Muscle layer of colon (tissue), 2 donors: ENCODE measurements at regions not wholly inside any gene's neighbourhood (a gene's known extent, or its start where the extent isn't known, plus 50 kb on each side); places are given as distances from the start of the nearest gene placed in this dataset.

Experiments used
- H3K27ac ChIP-seq: one replicate; pipeline ENCODE4 v1.7.0; 2013; ENCODE audit warnings: low read depth, mild to moderate bottlenecking, low read length, moderate library complexity
- H3K27me3 ChIP-seq, 2 donors: one replicate each; pipeline ENCODE4 v1.7.0; 2013; ENCODE audit warnings: low read length in 2 of 2, mild to moderate bottlenecking in 2 of 2; ENCODE audit not compliant: insufficient read depth in 2 of 2, control insufficient read depth in 1 of 2
- H3K36me3 ChIP-seq: one replicate; pipeline ENCODE4 v1.7.0; 2013; ENCODE audit warnings: mild to moderate bottlenecking, low read length; ENCODE audit not compliant: insufficient read depth
- H3K4me1 ChIP-seq: one replicate; pipeline ENCODE4 v1.7.0; 2013; ENCODE audit warnings: mild to moderate bottlenecking, low read length; ENCODE audit not compliant: insufficient read depth
- H3K4me3 ChIP-seq, 2 donors: one replicate each; pipeline ENCODE4 v1.7.0; 2013; ENCODE audit warnings: low read length in 2 of 2, low read depth in 1 of 2, mild to moderate bottlenecking in 1 of 2, moderate library complexity in 1 of 2
- H3K9ac ChIP-seq: one replicate; pipeline ENCODE4 v1.7.0; 2013; ENCODE audit warnings: low read length
- H3K9me3 ChIP-seq: one replicate; pipeline ENCODE4 v1.7.0; 2013; ENCODE audit warnings: mild to moderate bottlenecking, low read length
- donor health status: abdominal sarcoma.
- donor health status: Adenocarcinoma of cecum.

GRCh38 chr3:116930786-116931185 lies 221.2 kb downstream of the TUSC7 start:
- Histone ChIP-seq H3K4me3 (no peak overlapping the region), H3K27me3 (no peaks in the 10 kb centered on the region), H3K9me3 (no peaks in the 10 kb centered on the region), H3K36me3 (no peaks in the 10 kb centered on the region), H3K4me1 (no peaks in the 10 kb centered on the region), H3K27ac (no peak overlapping the region), H3K9ac (no peak overlapping the region)

- Histone ChIP-seq H3K9me3 (peaks cover 5% of the 10 kb centered on the region), H3K27ac (no peak overlapping the region), H3K27me3 (no peaks in the 10 kb centered on the region), H3K9ac (no peak overlapping the region), H3K4me1 (no peaks in the 10 kb centered on the region), H3K4me3 (no peak overlapping the region), H3K36me3 (no peaks in the 10 kb centered on the region)
Measured at GRCh38 chr3:116939091-116939490, 229.5 kb downstream of the TUSC7 start.

GRCh38 chr3:116939550-116939949 lies 230.0 kb downstream of the TUSC7 start:
- H3K9me3 ChIP-seq, result peaks cover 5% of the 10 kb centered on the region
- H3K27me3 ChIP-seq, result no peaks in the 10 kb centered on the region
- H3K4me1 ChIP-seq, result no peaks in the 10 kb centered on the region
- no peak overlapping the region for H3K27ac ChIP-seq
- no peaks in the 10 kb centered on the region for H3K36me3 ChIP-seq
- H3K4me3 ChIP-seq, result no peak overlapping the region
- H3K9ac ChIP-seq, result no peak overlapping the region

DNA sequence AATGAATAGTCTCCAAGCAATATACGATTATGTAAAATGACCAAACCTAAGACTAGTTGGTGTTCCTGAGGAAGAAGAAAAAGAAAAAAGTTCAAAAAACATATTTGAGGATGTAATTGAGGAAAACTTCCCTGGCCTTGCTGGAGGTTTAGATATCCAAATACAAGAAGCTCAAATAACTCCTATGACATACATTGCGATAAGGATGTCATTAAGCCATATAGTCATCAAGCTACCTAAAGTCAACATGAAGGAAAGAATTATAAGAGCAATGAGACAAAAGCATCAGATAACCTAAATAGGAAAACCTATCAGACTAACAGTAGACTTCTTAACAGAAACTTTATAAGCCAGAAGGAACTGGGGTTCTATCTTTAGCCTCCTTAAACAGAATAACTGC lies 231.1 kb downstream of the TUSC7 start:
- Histone ChIP-seq H3K27ac (no peak overlapping the region), H3K9me3 (peaks cover 5% of the 10 kb centered on the region), H3K27me3 (no peaks in the 10 kb centered on the region), H3K9ac (no peak overlapping the region), H3K4me1 (no peaks in the 10 kb centered on the region), H3K36me3 (no peaks in the 10 kb centered on the region), H3K4me3 (no peak overlapping the region)

GRCh38 chr3:116946376-116946775 lies 236.8 kb downstream of the TUSC7 start:
- H3K27me3 ChIP-seq, result no peaks in the 10 kb centered on the region
- H3K4me3 ChIP-seq, result no peak overlapping the region
- no peak overlapping the region for H3K27ac ChIP-seq
- no peaks in the 10 kb centered on the region for H3K9me3 ChIP-seq
- H3K4me1 ChIP-seq, result no peaks in the 10 kb centered on the region
- H3K9ac ChIP-seq, result no peak overlapping the region
- H3K36me3 ChIP-seq, result no peaks in the 10 kb centered on the region

DNA sequence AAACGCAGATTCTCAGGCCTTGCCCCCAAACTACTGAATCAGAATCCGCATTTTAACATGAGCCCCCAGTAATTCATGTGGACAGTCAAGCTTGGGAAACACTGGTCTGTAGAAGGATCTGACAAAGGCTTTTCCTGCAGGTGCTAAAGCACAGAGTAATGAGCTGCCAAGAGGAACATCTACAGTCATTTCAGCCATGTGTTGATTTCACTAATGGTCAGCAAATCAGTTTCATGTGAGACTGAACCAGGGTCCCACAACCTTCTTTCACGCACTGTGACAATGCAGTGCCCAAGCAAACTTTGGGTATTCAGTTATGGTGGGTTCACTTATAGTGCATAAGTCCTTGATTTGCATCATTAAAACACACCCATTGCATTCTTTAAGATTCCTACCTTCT lies 237.6 kb downstream of the TUSC7 start:
- Histone ChIP-seq H3K9ac (no peak overlapping the region), H3K9me3 (no peaks in the 10 kb centered on the region), H3K36me3 (no peaks in the 10 kb centered on the region)

GRCh38 chr3:116947809-116948208 lies 238.2 kb downstream of the TUSC7 start:
- H3K36me3 ChIP-seq, result no peaks in the 10 kb centered on the region
- no peak overlapping the region for H3K9ac ChIP-seq
- no peak overlapping the region for H3K4me3 ChIP-seq
- no peaks in the 10 kb centered on the region for H3K9me3 ChIP-seq
- peaks cover 5% of the 10 kb centered on the region for H3K4me1 ChIP-seq
- no peaks in the 10 kb centered on the region for H3K27me3 ChIP-seq
- H3K27ac ChIP-seq, result no peak overlapping the region

More for the DNA sequence above, 237.6 kb downstream of the TUSC7 start:
- no peak overlapping the region for H3K4me3 ChIP-seq
- peaks cover 5% of the 10 kb centered on the region for H3K4me1 ChIP-seq
- H3K27me3 ChIP-seq, result no peaks in the 10 kb centered on the region
- no peak overlapping the region for H3K27ac ChIP-seq

DNA sequence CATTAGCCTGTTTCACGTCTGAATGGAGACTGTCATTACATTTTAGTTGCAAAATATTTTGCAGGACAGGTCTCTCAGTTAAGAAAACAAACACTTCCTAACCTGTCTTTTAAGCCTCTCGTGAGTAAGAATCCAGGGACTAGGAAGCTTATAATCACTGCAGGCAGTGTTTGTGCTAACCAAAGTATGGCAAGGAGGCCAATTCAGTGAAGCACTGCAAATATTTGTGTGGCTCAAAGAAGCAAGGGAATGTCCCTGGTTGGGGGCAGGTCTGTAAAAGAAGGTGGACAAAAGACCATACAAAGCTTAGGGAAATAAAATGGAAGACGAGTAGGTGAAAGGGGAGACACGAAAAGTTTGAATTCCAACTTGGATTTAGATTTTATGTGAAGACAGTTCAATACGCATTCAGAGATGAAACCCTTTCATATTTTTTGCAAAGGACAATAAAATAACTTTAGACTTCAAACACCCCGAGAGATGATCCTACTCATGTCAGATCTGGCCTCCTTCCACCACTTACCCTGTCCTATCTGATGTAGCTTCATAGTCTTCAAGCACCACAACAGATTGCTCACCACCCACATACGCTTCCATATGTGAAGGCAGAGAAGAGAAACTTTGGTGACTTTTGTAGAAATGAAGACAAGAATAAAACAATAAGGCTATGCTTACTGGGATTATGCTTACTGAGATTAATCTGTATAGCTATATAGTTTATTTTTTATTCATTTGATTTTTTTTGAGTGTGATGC lies 240.9 kb downstream of the TUSC7 start:
- Histone ChIP-seq H3K9me3 (no peaks in the 10 kb centered on the region), H3K27me3 (no peaks in the 10 kb centered on the region), H3K9ac (no peak overlapping the region), H3K4me1 (peaks cover 5% of the 10 kb centered on the region), H3K4me3 (no peak overlapping the region), H3K36me3 (no peaks in the 10 kb centered on the region), H3K27ac (no peak overlapping the region)

DNA sequence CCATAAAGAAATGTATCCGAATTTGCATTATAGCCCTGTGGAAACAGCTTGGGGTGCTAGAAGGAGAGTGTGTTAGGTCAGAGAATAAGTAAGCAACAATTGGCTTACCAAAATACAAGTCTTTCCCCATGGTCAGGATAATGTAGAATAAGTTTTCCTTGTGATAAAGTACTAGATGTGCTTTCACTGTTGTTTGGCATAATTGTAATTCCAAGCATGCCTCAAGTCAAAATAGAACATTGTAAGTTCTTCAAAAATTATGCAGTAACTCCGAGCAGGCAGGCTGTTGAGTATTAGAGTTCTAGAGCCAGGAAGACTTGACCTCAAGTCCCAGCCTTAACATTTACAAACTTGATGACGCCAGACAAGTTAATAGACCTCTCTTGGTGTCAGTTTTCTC lies 242.0 kb downstream of the TUSC7 start:
- Histone ChIP-seq H3K4me1 (peaks cover 5% of the 10 kb centered on the region), H3K9me3 (no peaks in the 10 kb centered on the region), H3K9ac (no peak overlapping the region), H3K36me3 (no peaks in the 10 kb centered on the region), H3K4me3 (no peak overlapping the region), H3K27ac (no peak overlapping the region), H3K27me3 (no peaks in the 10 kb centered on the region)

DNA sequence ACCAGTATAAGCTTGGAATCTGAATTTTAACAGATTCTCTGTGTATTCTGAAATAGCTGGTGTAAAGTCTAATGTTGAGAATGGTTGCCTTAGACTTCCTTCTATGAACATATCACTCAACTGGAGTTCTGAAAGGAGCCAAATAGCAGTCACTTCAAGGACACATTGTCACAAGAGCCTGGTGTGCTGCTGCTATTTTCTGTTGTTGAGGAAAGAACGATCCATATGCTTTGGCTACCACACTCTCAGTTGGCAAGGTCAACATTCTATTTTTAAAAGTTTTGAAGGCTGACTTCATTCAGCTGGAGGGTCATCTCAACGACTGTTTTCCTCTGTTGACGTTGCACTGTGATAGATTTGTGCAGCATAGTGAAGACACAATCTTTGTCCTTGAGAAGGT lies 248.7 kb downstream of the TUSC7 start:
- no peak overlapping the region for H3K9ac ChIP-seq
- H3K9me3 ChIP-seq, result no peaks in the 10 kb centered on the region
- H3K27ac ChIP-seq, result no peak overlapping the region
- no peaks in the 10 kb centered on the region for H3K27me3 ChIP-seq
- no peak overlapping the region for H3K4me3 ChIP-seq
- H3K4me1 ChIP-seq, result no peaks in the 10 kb centered on the region
- H3K36me3 ChIP-seq, result no peaks in the 10 kb centered on the region

DNA sequence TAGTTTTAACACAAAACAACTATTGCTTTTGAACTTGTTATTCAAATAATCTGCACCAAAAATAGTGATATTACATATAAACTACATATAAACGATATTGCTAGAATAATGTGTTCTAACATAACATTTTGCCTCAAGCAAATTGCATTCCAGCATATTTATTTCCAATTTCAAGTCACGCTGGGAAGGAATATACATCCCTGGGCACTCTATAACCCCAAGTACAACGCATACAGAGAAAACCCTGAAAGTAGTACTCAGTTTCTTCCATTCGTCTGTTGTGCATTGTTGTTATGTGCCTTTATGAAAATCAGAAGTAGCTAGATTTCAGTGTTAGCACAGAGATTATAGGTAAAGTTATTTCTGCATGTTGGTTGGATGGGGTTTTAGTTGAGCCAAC lies 251.5 kb downstream of the TUSC7 start:
- no peak overlapping the region for H3K9ac ChIP-seq
- H3K9me3 ChIP-seq, result no peaks in the 10 kb centered on the region
- no peaks in the 10 kb centered on the region for H3K36me3 ChIP-seq
- H3K4me1 ChIP-seq, result no peaks in the 10 kb centered on the region
- H3K27me3 ChIP-seq, result no peaks in the 10 kb centered on the region
- H3K27ac ChIP-seq, result no peak overlapping the region
- H3K4me3 ChIP-seq, result no peak overlapping the region

GRCh38 chr3:116963802-116964201 lies 254.2 kb downstream of the TUSC7 start:
- H3K9ac ChIP-seq, result no peak overlapping the region
- no peak overlapping the region for H3K4me3 ChIP-seq
- H3K4me1 ChIP-seq, result no peaks in the 10 kb centered on the region
- no peaks in the 10 kb centered on the region for H3K36me3 ChIP-seq
- no peaks in the 10 kb centered on the region for H3K9me3 ChIP-seq
- H3K27ac ChIP-seq, result no peak overlapping the region
- H3K27me3 ChIP-seq, result no peaks in the 10 kb centered on the region
